ENCODE measurements at regions not wholly inside any gene's neighbourhood (a gene's known extent, or its start where the extent isn't known, plus 50 kb on each side); places are given as distances from the start of the nearest gene placed in this dataset.

- DNase-seq (ENCODE audit: low read depth, low spot score) (no peak), FAIRE-seq (no peak)
- Histone ChIP-seq H3K4me3 (ENCODE audit: control insufficient read depth in 2 of 3, extremely low read depth in 1 of 3, insufficient read depth in 2 of 3, low read depth in 1 of 3, low read length in 3 of 3) (no peak overlapping the region), H4K20me1 (ENCODE audit: control insufficient read depth, extremely low read depth, insufficient read depth, low read length) (no peaks in the 10 kb centered on the region), H3K9me3 (ENCODE audit: control insufficient read depth, low read depth, low read length) (no peaks in the 10 kb centered on the region), H3K79me2 (ENCODE audit: control insufficient read depth, insufficient read depth, low read length) (no peaks in the 10 kb centered on the region), H3K4me2 (ENCODE audit: control insufficient read depth, extremely low read depth, insufficient read depth, low read depth, low read length) (no peak overlapping the region), H3K27me3 (ENCODE audit: control insufficient read depth, extremely low read depth, insufficient read depth, low read length) (no peaks in the 10 kb centered on the region), H3K27ac (ENCODE audit: control insufficient read depth, insufficient read depth, low read length) (no peak overlapping the region), H3K9ac (ENCODE audit: control insufficient read depth, extremely low read depth, insufficient read depth, low read length) (no peak overlapping the region), H2AFZ (ENCODE audit: control insufficient read depth, low read length) (no peak overlapping the region), H3K9me1 (ENCODE audit: control insufficient read depth, extremely low read depth, insufficient read depth, low read length) (no peaks in the 10 kb centered on the region), H3K4me1 (ENCODE audit: control insufficient read depth, extremely low read depth, insufficient read depth, low read length) (peaks cover 25% of the 10 kb centered on the region), H3K36me3 (ENCODE audit: control insufficient read depth in 2 of 2, extremely low read depth in 1 of 2, insufficient read depth in 2 of 2, low read length in 2 of 2) (no peaks in the 10 kb centered on the region)
- dilution Hi-C loops (cut with MboI; ENCODE audit: extremely low pct_ligation_motif_present, low sequenced_read_pairs) = no loop called here
- no peak for TF ChIP-seq EZH2 (IDR thresholded peaks at IDR 0.05; ENCODE audit: low read length)
- TF ChIP-seq CTCF (optimal IDR thresholded peaks at IDR 0.05 in 1 of 3, IDR thresholded peaks at IDR 0.05 in 1 of 3, conservative IDR thresholded peaks at IDR 0.05 in 1 of 3; ENCODE audit: extremely low read depth in 1 of 3, insufficient read depth in 2 of 3, low read length in 3 of 3) = peak; percentile 15 to 54 (median 40)
Measured at GRCh38 chr14:61925043-61925442, 162.8 kb downstream of the SNAPC1 start.

GRCh38 chr14:61925732-61926435 is 163.7 kb downstream of the SNAPC1 start:
- Histone ChIP-seq H3K27ac (ENCODE audit: control insufficient read depth, insufficient read depth, low read length) (no peak overlapping the region), H2AFZ (ENCODE audit: control insufficient read depth, low read length) (no peak overlapping the region), H3K36me3 (ENCODE audit: control insufficient read depth in 2 of 2, extremely low read depth in 1 of 2, insufficient read depth in 2 of 2, low read length in 2 of 2) (no peaks in the 10 kb centered on the region), H4K20me1 (ENCODE audit: control insufficient read depth, extremely low read depth, insufficient read depth, low read length) (no peaks in the 10 kb centered on the region), H3K27me3 (ENCODE audit: control insufficient read depth, extremely low read depth, insufficient read depth, low read length) (no peaks in the 10 kb centered on the region), H3K79me2 (ENCODE audit: control insufficient read depth, insufficient read depth, low read length) (no peaks in the 10 kb centered on the region), H3K9me3 (ENCODE audit: control insufficient read depth, low read depth, low read length) (no peaks in the 10 kb centered on the region), H3K4me2 (ENCODE audit: control insufficient read depth, extremely low read depth, insufficient read depth, low read depth, low read length) (no peak overlapping the region), H3K4me1 (ENCODE audit: control insufficient read depth, extremely low read depth, insufficient read depth, low read length) (peaks cover 25% of the 10 kb centered on the region), H3K4me3 (ENCODE audit: control insufficient read depth in 2 of 3, extremely low read depth in 1 of 3, insufficient read depth in 2 of 3, low read depth in 1 of 3, low read length in 3 of 3) (no peak overlapping the region), H3K9ac (ENCODE audit: control insufficient read depth, extremely low read depth, insufficient read depth, low read length) (no peak overlapping the region), H3K9me1 (ENCODE audit: control insufficient read depth, extremely low read depth, insufficient read depth, low read length) (no peaks in the 10 kb centered on the region)
- peak; percentile 20 for FAIRE-seq
- no peak for TF ChIP-seq CTCF (optimal IDR thresholded peaks at IDR 0.05 in 1 of 3, IDR thresholded peaks at IDR 0.05 in 1 of 3, conservative IDR thresholded peaks at IDR 0.05 in 1 of 3; ENCODE audit: extremely low read depth in 1 of 3, insufficient read depth in 2 of 3, low read length in 3 of 3)
- TF ChIP-seq EZH2 (IDR thresholded peaks at IDR 0.05; ENCODE audit: low read length) = no peak
- no peak for DNase-seq (ENCODE audit: low read depth, low spot score)
- dilution Hi-C loops (cut with MboI; ENCODE audit: extremely low pct_ligation_motif_present, low sequenced_read_pairs) = no loop called here

Data from keratinocyte (primary cell).